ENCODE measurements at regions not wholly inside any gene's neighbourhood (a gene's known extent, or its start where the extent isn't known, plus 50 kb on each side); places are given as distances from the start of the nearest gene placed in this dataset.

DNA sequence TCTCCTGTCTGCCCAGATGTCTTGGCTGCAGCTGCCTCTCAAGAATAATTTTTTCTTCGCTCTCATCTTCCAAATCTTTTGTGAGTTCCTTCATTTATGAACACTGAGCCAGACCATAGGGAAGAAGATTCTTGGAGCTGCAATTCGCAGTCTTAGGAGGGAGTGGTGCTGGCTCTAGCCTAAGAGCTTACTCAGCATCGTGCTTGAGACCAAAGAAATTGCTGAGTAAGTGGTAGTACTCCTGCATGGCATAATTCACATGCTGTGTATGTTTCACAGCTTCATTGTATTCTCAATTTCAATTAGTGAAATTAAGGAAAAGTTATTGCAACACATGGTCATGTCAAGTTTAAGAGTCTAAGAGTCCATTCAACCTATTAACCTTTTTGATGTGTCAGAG lies 771.7 kb downstream of the ADCYAP1 start (continued):
- TF ChIP-seq RELA (CRISPR knock-in tag; IDR thresholded peaks at IDR 0.05; ENCODE audit: borderline replicate concordance) (no peak), ZNF232 (CRISPR knock-in tag; IDR thresholded peaks at IDR 0.05) (no peak), ZNF512 (CRISPR knock-in tag; IDR thresholded peaks at IDR 0.05; ENCODE audit: borderline replicate concordance) (no peak)

DNA sequence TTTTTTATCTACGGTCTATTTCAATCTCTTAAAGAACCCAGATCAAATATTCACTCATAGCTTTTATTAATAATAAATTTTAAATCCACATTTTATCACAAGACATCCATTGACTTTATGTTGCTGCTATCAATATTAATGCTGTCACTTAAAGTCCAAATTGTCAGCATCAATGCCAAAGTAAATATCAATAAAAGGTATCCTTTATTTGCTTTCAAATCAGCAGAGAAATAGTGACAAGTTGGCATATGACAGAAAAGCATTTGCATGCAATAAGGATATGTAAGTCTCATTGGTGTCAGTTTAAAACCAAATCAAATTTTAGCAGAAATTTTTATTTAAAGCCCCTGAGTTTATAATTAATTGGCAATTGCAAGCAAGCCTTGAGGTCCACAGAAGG lies 775.4 kb downstream of the ADCYAP1 start:
- H3K9me3 Mint-ChIP-seq: peaks cover 22% of the 10 kb centered on the region
- TF ChIP-seq NFYB (CRISPR knock-in tag; conservative IDR thresholded peaks at IDR 0.05; ENCODE audit: low read depth): no peak
- TF ChIP-seq ZNF138 (CRISPR knock-in tag; conservative IDR thresholded peaks at IDR 0.05): no peak
- TF ChIP-seq ELF4 (CRISPR knock-in tag; IDR thresholded peaks at IDR 0.05; ENCODE audit: low read depth): no peak
- TF ChIP-seq NFE2L1 (CRISPR knock-in tag; IDR thresholded peaks at IDR 0.05): no peak
- TF ChIP-seq KAT7 (CRISPR knock-in tag; IDR thresholded peaks at IDR 0.05; ENCODE audit: borderline replicate concordance): no peak
- no peak for TF ChIP-seq TEAD1 (CRISPR knock-in tag; IDR thresholded peaks at IDR 0.05)
- no peak for TF ChIP-seq ZNF219 (CRISPR knock-in tag; IDR thresholded peaks at IDR 0.05; ENCODE audit: borderline replicate concordance)
- TF ChIP-seq MXD4 (CRISPR knock-in tag; IDR thresholded peaks at IDR 0.05; ENCODE audit: borderline replicate concordance): no peak
- TF ChIP-seq IRF2 (CRISPR knock-in tag; IDR thresholded peaks at IDR 0.05; ENCODE audit: borderline replicate concordance, low read depth): no peak
- no peak for TF ChIP-seq JAZF1 (CRISPR knock-in tag; IDR thresholded peaks at IDR 0.05)
- no peak for TF ChIP-seq CTCF (IDR thresholded peaks at IDR 0.05)
- no peak overlapping the region for H3K27ac Mint-ChIP-seq
- ATAC-seq: no peak
- peaks cover 6% of the 10 kb centered on the region for H3K4me1 Mint-ChIP-seq
- H3K4me3 Mint-ChIP-seq: no peak overlapping the region
- ChIA-PET POLR2A (no interaction called here), CTCF (no interaction called here)
- peaks cover 4% of the 10 kb centered on the region for H3K27me3 Mint-ChIP-seq (ENCODE audit: low read depth)
- DNase-seq (ENCODE audit: low spot score): no peak
- peaks cover 4% of the 10 kb centered on the region; the same call in 1 of the 2 replicates for H3K36me3 Mint-ChIP-seq

GRCh38 chr18:1691863-1692262 lies 787.2 kb downstream of the ADCYAP1 start:
- H3K36me3 Mint-ChIP-seq: peaks cover 2% of the 10 kb centered on the region; the same call in 1 of the 2 replicates
- DNase-seq (ENCODE audit: low spot score): no peak
- H3K4me3 Mint-ChIP-seq: no peak overlapping the region
- H3K9me3 Mint-ChIP-seq: peaks cover 46% of the 10 kb centered on the region
- H3K4me1 Mint-ChIP-seq: peaks cover 5% of the 10 kb centered on the region; the same call in 1 of the 2 replicates
- TF ChIP-seq PRRX2 (CRISPR knock-in tag; IDR thresholded peaks at IDR 0.05): no peak
- TF ChIP-seq, protein P1, sequence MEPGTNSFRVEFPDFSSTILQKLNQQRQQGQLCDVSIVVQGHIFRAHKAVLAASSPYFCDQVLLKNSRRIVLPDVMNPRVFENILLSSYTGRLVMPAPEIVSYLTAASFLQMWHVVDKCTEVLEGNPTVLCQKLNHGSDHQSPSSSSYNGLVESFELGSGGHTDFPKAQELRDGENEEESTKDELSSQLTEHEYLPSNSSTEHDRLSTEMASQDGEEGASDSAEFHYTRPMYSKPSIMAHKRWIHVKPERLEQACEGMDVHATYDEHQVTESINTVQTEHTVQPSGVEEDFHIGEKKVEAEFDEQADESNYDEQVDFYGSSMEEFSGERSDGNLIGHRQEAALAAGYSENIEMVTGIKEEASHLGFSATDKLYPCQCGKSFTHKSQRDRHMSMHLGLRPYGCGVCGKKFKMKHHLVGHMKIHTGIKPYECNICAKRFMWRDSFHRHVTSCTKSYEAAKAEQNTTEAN (CRISPR knock-in tag; IDR thresholded peaks at IDR 0.05): no peak
- no peak for TF ChIP-seq SMAD3 (CRISPR knock-in tag; IDR thresholded peaks at IDR 0.05; ENCODE audit: borderline replicate concordance)
- TF ChIP-seq CREM (CRISPR knock-in tag; IDR thresholded peaks at IDR 0.05): no peak
- TF ChIP-seq ESRRA (CRISPR knock-in tag; IDR thresholded peaks at IDR 0.05; ENCODE audit: borderline replicate concordance): no peak
- no peak for TF ChIP-seq EMX1 (CRISPR knock-in tag; IDR thresholded peaks at IDR 0.05)
- TF ChIP-seq NR3C1 (CRISPR knock-in tag; conservative IDR thresholded peaks at IDR 0.05; ENCODE audit: low read depth): no peak
- TF ChIP-seq, protein P2, sequence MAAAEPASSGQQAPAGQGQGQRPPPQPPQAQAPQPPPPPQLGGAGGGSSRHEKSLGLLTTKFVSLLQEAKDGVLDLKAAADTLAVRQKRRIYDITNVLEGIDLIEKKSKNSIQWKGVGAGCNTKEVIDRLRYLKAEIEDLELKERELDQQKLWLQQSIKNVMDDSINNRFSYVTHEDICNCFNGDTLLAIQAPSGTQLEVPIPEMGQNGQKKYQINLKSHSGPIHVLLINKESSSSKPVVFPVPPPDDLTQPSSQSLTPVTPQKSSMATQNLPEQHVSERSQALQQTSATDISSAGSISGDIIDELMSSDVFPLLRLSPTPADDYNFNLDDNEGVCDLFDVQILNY (CRISPR knock-in tag; IDR thresholded peaks at IDR 0.05): no peak
- POLR2A ChIA-PET: no interaction called here
- no peaks in the 10 kb centered on the region for H3K27me3 Mint-ChIP-seq (ENCODE audit: low read depth)
- CTCF ChIA-PET: interaction anchor here (1.1 kb wide), 1 partner anchor 10 kb away, joined by 3 read pairs; no protein-coding TSS in a partner anchor
- H3K27ac Mint-ChIP-seq: no peak overlapping the region
- ATAC-seq: no peak

Measured in WTC11 (cell line).